Adipose tissue (tissue), 3 donors: ENCODE measurements at regions not wholly inside any gene's neighbourhood (a gene's known extent, or its start where the extent isn't known, plus 50 kb on each side); places are given as distances from the start of the nearest gene placed in this dataset.
"Not testable (repeated sequence)": the region's sequence is repeated elsewhere in the genome, so short reads cannot be mapped to it uniquely, and the experiment has no call there.

ENCODE experiments used
- H3K27ac ChIP-seq: one replicate; pipeline ENCODE4 v1.5.1; 2013; ENCODE audit warnings: low read depth, low read length
- WGBS, 3 donors: extraction: QIAGEN DNeasy Blood & Tissue Kit; methylation state at CpG; one replicate each; pipeline ENCODE4 v1.1.7; 2013; 5-methylcytosine and 5-hydroxymethylcytosine counted together
- donor health status: healthy with polysubstance abuse.
- donor health status: Bipolar disorder and iron deficiency.
- donor health status: healthy.

GRCh38 chr5:67919532-67919931 is 296.0 kb upstream of the PIK3R1 start:
- H3K27ac ChIP-seq, result not testable (repeated sequence)

- no peak overlapping the region for H3K27ac ChIP-seq
- 69 to 82% (median 81%) methylated on average over 4 of the region's 4 CpGs for WGBS, 3 donors
Measured at GRCh38 chr5:67917561-67917960, 298.0 kb upstream of the PIK3R1 start.

GRCh38 chr5:67910546-67910945 is 305.0 kb upstream of the PIK3R1 start:
- WGBS, 3 donors, result 71 to 86% (median 79%) methylated on average over 4 of the region's 4 CpGs
- no peak overlapping the region for H3K27ac ChIP-seq

GRCh38 chr5:67908126-67908765 is 307.3 kb upstream of the PIK3R1 start:
- H3K27ac ChIP-seq, result no peak overlapping the region
- WGBS, 3 donors, result 78 to 84% (median 79%) methylated on average over 6 of the region's 6 CpGs

GRCh38 chr5:67904366-67904765 is 311.2 kb upstream of the PIK3R1 start:
- WGBS, 3 donors, result 89 to 92% (median 90%) methylated on average over 2 of the region's 2 CpGs
- no peak overlapping the region for H3K27ac ChIP-seq

GRCh38 chr5:67903656-67904055 is 311.9 kb upstream of the PIK3R1 start:
- WGBS, 3 donors, result 74 to 78% (median 77%) methylated on average over 2 of the region's 2 CpGs
- H3K27ac ChIP-seq, result no peak overlapping the region

GRCh38 chr5:67903121-67903520 is 312.4 kb upstream of the PIK3R1 start:
- WGBS, 3 donors, result 59 to 81% (median 70%) methylated on average over 2 of the region's 2 CpGs
- H3K27ac ChIP-seq, result no peak overlapping the region

- H3K27ac ChIP-seq, result no peak overlapping the region
- 63 to 86% (median 64%) methylated on average over 1 of the region's 1 CpG for WGBS, 3 donors
Measured at GRCh38 chr5:67902497-67902830, 313.1 kb upstream of the PIK3R1 start.

- no peak overlapping the region for H3K27ac ChIP-seq
- 87 to 97% (median 93%) methylated on average over 7 of the region's 7 CpGs for WGBS, 3 donors
Measured at GRCh38 chr5:67901814-67902496, 313.6 kb upstream of the PIK3R1 start.

- WGBS, 3 donors, result 80 to 83% (median 81%) methylated on average over 6 of the region's 6 CpGs
- H3K27ac ChIP-seq, result no peak overlapping the region
Measured at GRCh38 chr5:67900514-67900913, 315.0 kb upstream of the PIK3R1 start.

- 76 to 87% (median 85%) methylated on average over 3 of the region's 3 CpGs for WGBS, 3 donors
- no peak overlapping the region for H3K27ac ChIP-seq
Measured at GRCh38 chr5:67897980-67898379, 317.6 kb upstream of the PIK3R1 start.

GRCh38 chr5:67897431-67897830 is 318.1 kb upstream of the PIK3R1 start:
- 31 to 81% (median 76%) methylated on average over 3 of the region's 3 CpGs for WGBS, 3 donors
- H3K27ac ChIP-seq, result no peak overlapping the region

- no peak overlapping the region for H3K27ac ChIP-seq
- 37 to 49% (median 48%) methylated on average over 2 of the region's 2 CpGs for WGBS, 3 donors
Measured at GRCh38 chr5:67896930-67897313, 318.6 kb upstream of the PIK3R1 start.

GRCh38 chr5:67896311-67896929 is 319.1 kb upstream of the PIK3R1 start:
- 54 to 83% (median 72%) methylated on average over 3 of the region's 3 CpGs for WGBS, 3 donors
- H3K27ac ChIP-seq, result no peak overlapping the region

- H3K27ac ChIP-seq, result not testable (repeated sequence)
- 90 to 94% methylated on average over 10 to 14 of the region's 15 CpGs; no CpG with 5 or more reads in 1 of the 3 donors for WGBS, 3 donors
Measured at GRCh38 chr5:67889870-67890269, 325.7 kb upstream of the PIK3R1 start.

- 33 to 71% (median 46%) methylated on average over 1 of the region's 1 CpG for WGBS, 3 donors
- no peak overlapping the region for H3K27ac ChIP-seq
Measured at GRCh38 chr5:67887748-67888161, 327.8 kb upstream of the PIK3R1 start.

GRCh38 chr5:67886761-67887160 is 328.8 kb upstream of the PIK3R1 start:
- no peak overlapping the region for H3K27ac ChIP-seq
- 90 to 96% (median 93%) methylated on average over 1 of the region's 1 CpG for WGBS, 3 donors

- H3K27ac ChIP-seq, result no peak overlapping the region
- 78 to 87% (median 85%) methylated on average over 2 of the region's 2 CpGs for WGBS, 3 donors
Measured at GRCh38 chr5:67880876-67881275, 334.7 kb upstream of the PIK3R1 start.

- H3K27ac ChIP-seq, result no peak overlapping the region
- 70 to 88% (median 79%) methylated on average over 2 of the region's 2 CpGs for WGBS, 3 donors
Measured at GRCh38 chr5:67880511-67880805, 335.1 kb upstream of the PIK3R1 start.
